ENCODE measurements at regions not wholly inside any gene's neighbourhood (a gene's known extent, or its start where the extent isn't known, plus 50 kb on each side); places are given as distances from the start of the nearest gene placed in this dataset.
"Not testable (repeated sequence)": the region's sequence is repeated elsewhere in the genome, so short reads cannot be mapped to it uniquely, and the experiment has no call there.

GRCh38 chr2:172287605-172288315, 139.6 kb upstream of the ITGA6 start:
- ATAC-seq (no peak), DNase-seq (no peak)

GRCh38 chr2:172288603-172289002, 138.8 kb upstream of the ITGA6 start:
- peak; percentile 36 for ATAC-seq
- DNase-seq = peak; percentile 42

GRCh38 chr2:172293952-172294351, 133.4 kb upstream of the ITGA6 start:
- ATAC-seq (no peak), DNase-seq (no peak)

GRCh38 chr2:172294983-172295382, 132.4 kb upstream of the ITGA6 start:
- ATAC-seq = no peak
- no peak for DNase-seq

GRCh38 chr2:172295677-172296076, 131.7 kb upstream of the ITGA6 start:
- ATAC-seq (no peak), DNase-seq (no peak)

GRCh38 chr2:172296267-172297046, 130.9 kb upstream of the ITGA6 start:
- DNase-seq (no peak), ATAC-seq (no peak)

GRCh38 chr2:172297531-172297930, 129.9 kb upstream of the ITGA6 start:
- no peak for ATAC-seq
- no peak for DNase-seq

GRCh38 chr2:172297950-172298349, 129.4 kb upstream of the ITGA6 start:
- DNase-seq (no peak), ATAC-seq (no peak)

GRCh38 chr2:172299741-172300140, 127.6 kb upstream of the ITGA6 start:
- no peak for DNase-seq
- ATAC-seq = no peak

- ATAC-seq (no peak), DNase-seq (no peak)
Observed at GRCh38 chr2:172300851-172301250, 126.5 kb upstream of the ITGA6 start.

GRCh38 chr2:172305066-172305465, 122.3 kb upstream of the ITGA6 start:
- ATAC-seq = no peak

GRCh38 chr2:172307800-172308199, 119.6 kb upstream of the ITGA6 start:
- DNase-seq = no peak
- no peak for ATAC-seq

More at GRCh38 chr2:172305066-172305465, 122.3 kb upstream of the ITGA6 start:
- DNase-seq = no peak

- DNase-seq (no peak), ATAC-seq (no peak)
Observed at GRCh38 chr2:172308253-172308935, 119.0 kb upstream of the ITGA6 start.

GRCh38 chr2:172311921-172312345, 115.5 kb upstream of the ITGA6 start:
- ATAC-seq (no peak), DNase-seq (no peak)

GRCh38 chr2:172313715-172314341, 113.6 kb upstream of the ITGA6 start:
- no peak for DNase-seq
- no peak for ATAC-seq

GRCh38 chr2:172315070-172315469, 112.3 kb upstream of the ITGA6 start:
- not testable (repeated sequence) for ATAC-seq, DNase-seq

- DNase-seq (no peak), ATAC-seq (no peak)
Observed at GRCh38 chr2:172322049-172322448, 105.3 kb upstream of the ITGA6 start.

- ATAC-seq = no peak
- no peak for DNase-seq
Observed at GRCh38 chr2:172323256-172323655, 104.1 kb upstream of the ITGA6 start.

- no peak for DNase-seq
- ATAC-seq = no peak
Observed at GRCh38 chr2:172323861-172324597, 103.4 kb upstream of the ITGA6 start.

- no peak for ATAC-seq
- no peak for DNase-seq
Observed at GRCh38 chr2:172326211-172326509, 101.2 kb upstream of the ITGA6 start.

- ATAC-seq (no peak), DNase-seq (no peak)
Observed at GRCh38 chr2:172328103-172328841, 99.1 kb upstream of the ITGA6 start.
